AG04450 (cell line): ENCODE measurements at regions not wholly inside any gene's neighbourhood (a gene's known extent, or its start where the extent isn't known, plus 50 kb on each side); places are given as distances from the start of the nearest gene placed in this dataset.
"Not testable (repeated sequence)": the region's sequence is repeated elsewhere in the genome, so short reads cannot be mapped to it uniquely, and the experiment has no call there.

Experiments
- CTCF ChIA-PET: fragments of 300-600, 350-600 bp; formaldehyde crosslinking; extraction: SDS; loops from one replicate; lab custom pipeline; 2022; ENCODE audit warnings: antibody characterized with exemption, inconsistent platforms; lab: Charles Lee
- POLR2A ChIA-PET: fragments of 350-600 bp; formaldehyde crosslinking; extraction: SDS; loops from one replicate; lab custom pipeline; 2021; ENCODE audit warnings: antibody characterized with exemption, inconsistent platforms; lab: Yijun Ruan, JAX
- DNase-seq: peaks from one replicate; pipeline ENCODE4 v3.0.0-alpha.2; 2011; ENCODE audit warnings: low read depth, low spot score
- H3K27ac ChIP-seq: one replicate; pipeline ENCODE4 v1.5.1; 2012; ENCODE audit warnings: low read depth, low read length, control low read depth
- H3K27me3 ChIP-seq: one replicate; pipeline ENCODE4 v1.6.0; 2012; ENCODE audit warnings: low read length; ENCODE audit not compliant: control insufficient read depth, insufficient read depth
- H3K4me3 ChIP-seq: 2 replicates; pipeline ENCODE4 v1.5.1; 2011; ENCODE audit warnings: mild to moderate bottlenecking, low read depth, low read length, control low read depth
- H3K9me3 ChIP-seq: 2 replicates; pipeline ENCODE4 v1.5.1; 2012; ENCODE audit warnings: low read length; ENCODE audit not compliant: control insufficient read depth, insufficient read depth
- CTCF ChIP-seq: IDR thresholded peaks from 2 replicates; pipeline ENCODE4 v1.5.1; 2011; ENCODE audit warnings: low read depth, low read length, control low read depth, inconsistent platforms

GRCh38 chr22:49457146-49457545, 370.5 kb downstream of the BRD1 start:
- ChIA-PET CTCF (no interaction called here), POLR2A (no interaction called here)
- Histone ChIP-seq H3K4me3 (no peak overlapping the region), H3K27me3 (no peaks in the 10 kb centered on the region), H3K9me3 (peaks cover 84% of the 10 kb centered on the region), H3K27ac (no peak overlapping the region)
- no peak for DNase-seq
- no peak for TF ChIP-seq CTCF

GRCh38 chr22:49455595-49455994, 372.1 kb downstream of the BRD1 start:
- ChIA-PET CTCF (no interaction called here), POLR2A (no interaction called here)
- H3K27ac ChIP-seq: no peak overlapping the region

GRCh38 chr22:49454726-49455125, 372.9 kb downstream of the BRD1 start:
- ChIA-PET CTCF (no interaction called here), POLR2A (no interaction called here)
- Histone ChIP-seq H3K4me3 (no peak overlapping the region), H3K27me3 (no peaks in the 10 kb centered on the region), H3K9me3 (peaks cover 81% of the 10 kb centered on the region), H3K27ac (no peak overlapping the region)
- TF ChIP-seq CTCF: no peak
- no peak for DNase-seq

More at GRCh38 chr22:49455595-49455994, 372.1 kb downstream of the BRD1 start:
- H3K9me3 ChIP-seq: peaks cover 82% of the 10 kb centered on the region
- H3K27me3 ChIP-seq: no peaks in the 10 kb centered on the region
- no peak for DNase-seq
- TF ChIP-seq CTCF: no peak
- H3K4me3 ChIP-seq: no peak overlapping the region

- Histone ChIP-seq H3K27me3 (no peaks in the 10 kb centered on the region), H3K4me3 (no peak overlapping the region), H3K27ac (no peak overlapping the region), H3K9me3 (peaks cover 81% of the 10 kb centered on the region)
- DNase-seq: no peak
- POLR2A ChIA-PET: no interaction called here
- TF ChIP-seq CTCF: no peak
- CTCF ChIA-PET: no interaction called here
Measured at GRCh38 chr22:49453771-49454170, 373.9 kb downstream of the BRD1 start.

- POLR2A ChIA-PET, H3K27ac ChIP-seq, H3K27me3 ChIP-seq, H3K4me3 ChIP-seq, CTCF ChIA-PET, DNase-seq: not testable (repeated sequence)
- H3K9me3 ChIP-seq: peaks cover 81% of the 10 kb centered on the region
Measured at GRCh38 chr22:49453019-49453418, 374.7 kb downstream of the BRD1 start.

- peaks cover 82% of the 10 kb centered on the region for H3K9me3 ChIP-seq
- H3K27me3 ChIP-seq: no peaks in the 10 kb centered on the region
- no peak overlapping the region for H3K27ac ChIP-seq
- TF ChIP-seq CTCF: no peak
- ChIA-PET CTCF (no interaction called here), POLR2A (no interaction called here)
- H3K4me3 ChIP-seq: no peak overlapping the region
- DNase-seq: no peak
Measured at GRCh38 chr22:49452362-49452946, 375.2 kb downstream of the BRD1 start.
